ENCODE measurements at regions not wholly inside any gene's neighbourhood (a gene's known extent, or its start where the extent isn't known, plus 50 kb on each side); places are given as distances from the start of the nearest gene placed in this dataset.

GRCh38 chr5:82698026-82698425, 379.2 kb downstream of the TMEM167A start:
- H3K4me3 ChIP-seq (ENCODE audit: low read length in 3 of 3): no peak overlapping the region
- no peak overlapping the region for H3K27ac ChIP-seq (ENCODE audit: low read depth, low read length)
- no peak overlapping the region for H3K9ac ChIP-seq (ENCODE audit: low read depth in 1 of 3, low read length in 3 of 3)
- H3K27me3 ChIP-seq (ENCODE audit: control insufficient read depth in 3 of 3, insufficient read depth in 3 of 3, low read length in 3 of 3): no peaks in the 10 kb centered on the region
- no peaks in the 10 kb centered on the region for H3K9me3 ChIP-seq (ENCODE audit: control insufficient read depth in 3 of 3, low read length in 3 of 3)
- no peaks in the 10 kb centered on the region for H3K36me3 ChIP-seq (ENCODE audit: control insufficient read depth in 3 of 3, insufficient read depth in 3 of 3, low read length in 3 of 3)
- H3K4me1 ChIP-seq (ENCODE audit: control insufficient read depth in 3 of 3, insufficient read depth in 3 of 3, low read length in 3 of 3): no peaks in the 10 kb centered on the region

- H3K9ac ChIP-seq (ENCODE audit: low read depth in 1 of 3, low read length in 3 of 3): no peak overlapping the region
- H3K27me3 ChIP-seq (ENCODE audit: control insufficient read depth in 3 of 3, insufficient read depth in 3 of 3, low read length in 3 of 3): no peaks in the 10 kb centered on the region
- H3K27ac ChIP-seq (ENCODE audit: low read depth, low read length): no peak overlapping the region
- H3K4me1 ChIP-seq (ENCODE audit: control insufficient read depth in 3 of 3, insufficient read depth in 3 of 3, low read length in 3 of 3): no peaks in the 10 kb centered on the region
- no peaks in the 10 kb centered on the region for H3K9me3 ChIP-seq (ENCODE audit: control insufficient read depth in 3 of 3, low read length in 3 of 3)
- no peaks in the 10 kb centered on the region for H3K36me3 ChIP-seq (ENCODE audit: control insufficient read depth in 3 of 3, insufficient read depth in 3 of 3, low read length in 3 of 3)
- H3K4me3 ChIP-seq (ENCODE audit: low read length in 3 of 3): no peak overlapping the region
Observed at GRCh38 chr5:82694711-82695285, 382.4 kb downstream of the TMEM167A start.

GRCh38 chr5:82692826-82693225, 384.4 kb downstream of the TMEM167A start:
- H3K9ac ChIP-seq (ENCODE audit: low read depth in 1 of 3, low read length in 3 of 3): no peak overlapping the region
- no peaks in the 10 kb centered on the region for H3K9me3 ChIP-seq (ENCODE audit: control insufficient read depth in 3 of 3, low read length in 3 of 3)
- no peak overlapping the region for H3K4me3 ChIP-seq (ENCODE audit: low read length in 3 of 3)
- H3K27me3 ChIP-seq (ENCODE audit: control insufficient read depth in 3 of 3, insufficient read depth in 3 of 3, low read length in 3 of 3): no peaks in the 10 kb centered on the region
- no peaks in the 10 kb centered on the region for H3K4me1 ChIP-seq (ENCODE audit: control insufficient read depth in 3 of 3, insufficient read depth in 3 of 3, low read length in 3 of 3)
- no peaks in the 10 kb centered on the region for H3K36me3 ChIP-seq (ENCODE audit: control insufficient read depth in 3 of 3, insufficient read depth in 3 of 3, low read length in 3 of 3)
- H3K27ac ChIP-seq (ENCODE audit: low read depth, low read length): no peak overlapping the region

- H3K9me3 ChIP-seq (ENCODE audit: control insufficient read depth in 3 of 3, low read length in 3 of 3): no peaks in the 10 kb centered on the region
- H3K9ac ChIP-seq (ENCODE audit: low read depth in 1 of 3, low read length in 3 of 3): no peak overlapping the region
- no peaks in the 10 kb centered on the region for H3K4me1 ChIP-seq (ENCODE audit: control insufficient read depth in 3 of 3, insufficient read depth in 3 of 3, low read length in 3 of 3)
- no peaks in the 10 kb centered on the region for H3K36me3 ChIP-seq (ENCODE audit: control insufficient read depth in 3 of 3, insufficient read depth in 3 of 3, low read length in 3 of 3)
- H3K4me3 ChIP-seq (ENCODE audit: low read length in 3 of 3): no peak overlapping the region
- no peak overlapping the region for H3K27ac ChIP-seq (ENCODE audit: low read depth, low read length)
- H3K27me3 ChIP-seq (ENCODE audit: control insufficient read depth in 3 of 3, insufficient read depth in 3 of 3, low read length in 3 of 3): no peaks in the 10 kb centered on the region
Observed at GRCh38 chr5:82684659-82685058, 392.5 kb downstream of the TMEM167A start.

GRCh38 chr5:82684165-82684564, 393.0 kb downstream of the TMEM167A start:
- H3K9me3 ChIP-seq (ENCODE audit: control insufficient read depth in 3 of 3, low read length in 3 of 3): no peaks in the 10 kb centered on the region
- no peak overlapping the region for H3K27ac ChIP-seq (ENCODE audit: low read depth, low read length)
- no peaks in the 10 kb centered on the region for H3K4me1 ChIP-seq (ENCODE audit: control insufficient read depth in 3 of 3, insufficient read depth in 3 of 3, low read length in 3 of 3)
- H3K4me3 ChIP-seq (ENCODE audit: low read length in 3 of 3): no peak overlapping the region
- no peak overlapping the region for H3K9ac ChIP-seq (ENCODE audit: low read depth in 1 of 3, low read length in 3 of 3)
- H3K36me3 ChIP-seq (ENCODE audit: control insufficient read depth in 3 of 3, insufficient read depth in 3 of 3, low read length in 3 of 3): no peaks in the 10 kb centered on the region
- H3K27me3 ChIP-seq (ENCODE audit: control insufficient read depth in 3 of 3, insufficient read depth in 3 of 3, low read length in 3 of 3): no peaks in the 10 kb centered on the region

- no peaks in the 10 kb centered on the region for H3K4me1 ChIP-seq (ENCODE audit: control insufficient read depth in 3 of 3, insufficient read depth in 3 of 3, low read length in 3 of 3)
Observed at GRCh38 chr5:82679660-82680059, 397.5 kb downstream of the TMEM167A start.

GRCh38 chr5:82676661-82677060, 398.5 kb upstream of the RPS23 start:
- no peaks in the 10 kb centered on the region for H3K36me3 ChIP-seq (ENCODE audit: control insufficient read depth in 3 of 3, insufficient read depth in 3 of 3, low read length in 3 of 3)
- H3K9ac ChIP-seq (ENCODE audit: low read depth in 1 of 3, low read length in 3 of 3): no peak overlapping the region
- no peak overlapping the region for H3K27ac ChIP-seq (ENCODE audit: low read depth, low read length)
- no peaks in the 10 kb centered on the region for H3K27me3 ChIP-seq (ENCODE audit: control insufficient read depth in 3 of 3, insufficient read depth in 3 of 3, low read length in 3 of 3)
- H3K4me3 ChIP-seq (ENCODE audit: low read length in 3 of 3): no peak overlapping the region
- no peaks in the 10 kb centered on the region for H3K4me1 ChIP-seq (ENCODE audit: control insufficient read depth in 3 of 3, insufficient read depth in 3 of 3, low read length in 3 of 3)
- H3K9me3 ChIP-seq (ENCODE audit: control insufficient read depth in 3 of 3, low read length in 3 of 3): no peaks in the 10 kb centered on the region

More at GRCh38 chr5:82679660-82680059, 397.5 kb downstream of the TMEM167A start:
- no peaks in the 10 kb centered on the region for H3K27me3 ChIP-seq (ENCODE audit: control insufficient read depth in 3 of 3, insufficient read depth in 3 of 3, low read length in 3 of 3)
- no peak overlapping the region for H3K9ac ChIP-seq (ENCODE audit: low read depth in 1 of 3, low read length in 3 of 3)
- H3K4me3 ChIP-seq (ENCODE audit: low read length in 3 of 3): no peak overlapping the region
- no peak overlapping the region for H3K27ac ChIP-seq (ENCODE audit: low read depth, low read length)
- H3K9me3 ChIP-seq (ENCODE audit: control insufficient read depth in 3 of 3, low read length in 3 of 3): no peaks in the 10 kb centered on the region
- no peaks in the 10 kb centered on the region for H3K36me3 ChIP-seq (ENCODE audit: control insufficient read depth in 3 of 3, insufficient read depth in 3 of 3, low read length in 3 of 3)

- Histone ChIP-seq H3K27ac (ENCODE audit: low read depth, low read length) (no peak overlapping the region), H3K4me1 (ENCODE audit: control insufficient read depth in 3 of 3, insufficient read depth in 3 of 3, low read length in 3 of 3) (no peaks in the 10 kb centered on the region), H3K4me3 (ENCODE audit: low read length in 3 of 3) (no peak overlapping the region), H3K36me3 (ENCODE audit: control insufficient read depth in 3 of 3, insufficient read depth in 3 of 3, low read length in 3 of 3) (no peaks in the 10 kb centered on the region), H3K9ac (ENCODE audit: low read depth in 1 of 3, low read length in 3 of 3) (no peak overlapping the region), H3K9me3 (ENCODE audit: control insufficient read depth in 3 of 3, low read length in 3 of 3) (no peaks in the 10 kb centered on the region), H3K27me3 (ENCODE audit: control insufficient read depth in 3 of 3, insufficient read depth in 3 of 3, low read length in 3 of 3) (no peaks in the 10 kb centered on the region)
Observed at GRCh38 chr5:82674671-82675070, 396.5 kb upstream of the RPS23 start.

GRCh38 chr5:82673057-82673809, 395.1 kb upstream of the RPS23 start:
- Histone ChIP-seq H3K9me3 (ENCODE audit: control insufficient read depth in 3 of 3, low read length in 3 of 3) (no peaks in the 10 kb centered on the region), H3K27me3 (ENCODE audit: control insufficient read depth in 3 of 3, insufficient read depth in 3 of 3, low read length in 3 of 3) (no peaks in the 10 kb centered on the region), H3K27ac (ENCODE audit: low read depth, low read length) (no peak overlapping the region), H3K9ac (ENCODE audit: low read depth in 1 of 3, low read length in 3 of 3) (no peak overlapping the region), H3K4me1 (ENCODE audit: control insufficient read depth in 3 of 3, insufficient read depth in 3 of 3, low read length in 3 of 3) (no peaks in the 10 kb centered on the region), H3K4me3 (ENCODE audit: low read length in 3 of 3) (no peak overlapping the region), H3K36me3 (ENCODE audit: control insufficient read depth in 3 of 3, insufficient read depth in 3 of 3, low read length in 3 of 3) (no peaks in the 10 kb centered on the region)

- Histone ChIP-seq H3K27me3 (ENCODE audit: control insufficient read depth in 3 of 3, insufficient read depth in 3 of 3, low read length in 3 of 3) (no peaks in the 10 kb centered on the region), H3K9ac (ENCODE audit: low read depth in 1 of 3, low read length in 3 of 3) (no peak overlapping the region), H3K4me3 (ENCODE audit: low read length in 3 of 3) (no peak overlapping the region), H3K4me1 (ENCODE audit: control insufficient read depth in 3 of 3, insufficient read depth in 3 of 3, low read length in 3 of 3) (no peaks in the 10 kb centered on the region), H3K36me3 (ENCODE audit: control insufficient read depth in 3 of 3, insufficient read depth in 3 of 3, low read length in 3 of 3) (no peaks in the 10 kb centered on the region), H3K9me3 (ENCODE audit: control insufficient read depth in 3 of 3, low read length in 3 of 3) (no peaks in the 10 kb centered on the region), H3K27ac (ENCODE audit: low read depth, low read length) (no peak overlapping the region)
Observed at GRCh38 chr5:82670692-82671091, 392.5 kb upstream of the RPS23 start.

Data from skeletal muscle tissue (tissue), 3 donors.